H1 (cell line): ENCODE measurements at regions not wholly inside any gene's neighbourhood (a gene's known extent, or its start where the extent isn't known, plus 50 kb on each side); places are given as distances from the start of the nearest gene placed in this dataset.

Experiments used
- BACH1 ChIP-seq: IDR thresholded peaks from 2 replicates; pipeline ENCODE4 v1.6.1; 2012; ENCODE audit warnings: low read length, improper control_type of control experiment
- GABPA ChIP-seq: IDR thresholded peaks from 2 replicates; pipeline ENCODE4 v1.6.1; 2011; ENCODE audit warnings: mild to moderate bottlenecking, low read length, moderate library complexity, borderline replicate concordance; ENCODE audit not compliant: insufficient read depth
- MAFK ChIP-seq: IDR thresholded peaks from 2 replicates; pipeline ENCODE4 v1.6.1; 2012; ENCODE audit warnings: low read depth, mild to moderate bottlenecking, improper control_type of control experiment, low read length
- NANOG ChIP-seq: IDR thresholded peaks from 2 replicates; pipeline ENCODE4 v1.6.1; 2011; ENCODE audit warnings: low read length, low read depth, mild to moderate bottlenecking, inconsistent platforms; ENCODE audit not compliant: insufficient read depth, poor library complexity, severe bottlenecking
- POLR2AphosphoS5 ChIP-seq: IDR thresholded peaks from 2 replicates; pipeline ENCODE4 v1.6.1; 2011; ENCODE audit warnings: low read depth, low read length
- SP4 ChIP-seq: IDR thresholded peaks from 2 replicates; pipeline ENCODE4 v1.6.1; 2012; ENCODE audit warnings: low read length, inconsistent platforms
- TF ChIP-seq, protein P1 (sequence below), 3 experiments: IDR thresholded peaks; 1 replicate in 2 of 3; 2 replicates in 1 of 3; pipeline versions ENCODE4 v1.5.1 to v1.6.1; 2011; ENCODE audit warnings: low read length in 3 of 3, mild to moderate bottlenecking in 3 of 3, inconsistent platforms in 2 of 3, low read depth in 1 of 3, moderate library complexity in 1 of 3; ENCODE audit not compliant: insufficient read depth in 1 of 3; ENCODE audit errors: control extremely low read depth in 1 of 3
- TF ChIP-seq, protein P2 (sequence below): IDR thresholded peaks from 2 replicates; pipeline ENCODE4 v1.6.1; 2011; ENCODE audit warnings: low read depth, mild to moderate bottlenecking, low read length; ENCODE audit not compliant: insufficient read depth

GRCh38 chr1:13976485-13976884 lies 276.5 kb downstream of the PRDM2 start:
- TF ChIP-seq BACH1 = no peak
- TF ChIP-seq, protein P1, sequence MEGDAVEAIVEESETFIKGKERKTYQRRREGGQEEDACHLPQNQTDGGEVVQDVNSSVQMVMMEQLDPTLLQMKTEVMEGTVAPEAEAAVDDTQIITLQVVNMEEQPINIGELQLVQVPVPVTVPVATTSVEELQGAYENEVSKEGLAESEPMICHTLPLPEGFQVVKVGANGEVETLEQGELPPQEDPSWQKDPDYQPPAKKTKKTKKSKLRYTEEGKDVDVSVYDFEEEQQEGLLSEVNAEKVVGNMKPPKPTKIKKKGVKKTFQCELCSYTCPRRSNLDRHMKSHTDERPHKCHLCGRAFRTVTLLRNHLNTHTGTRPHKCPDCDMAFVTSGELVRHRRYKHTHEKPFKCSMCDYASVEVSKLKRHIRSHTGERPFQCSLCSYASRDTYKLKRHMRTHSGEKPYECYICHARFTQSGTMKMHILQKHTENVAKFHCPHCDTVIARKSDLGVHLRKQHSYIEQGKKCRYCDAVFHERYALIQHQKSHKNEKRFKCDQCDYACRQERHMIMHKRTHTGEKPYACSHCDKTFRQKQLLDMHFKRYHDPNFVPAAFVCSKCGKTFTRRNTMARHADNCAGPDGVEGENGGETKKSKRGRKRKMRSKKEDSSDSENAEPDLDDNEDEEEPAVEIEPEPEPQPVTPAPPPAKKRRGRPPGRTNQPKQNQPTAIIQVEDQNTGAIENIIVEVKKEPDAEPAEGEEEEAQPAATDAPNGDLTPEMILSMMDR (IDR thresholded peaks at IDR 0.05; ENCODE audit: control extremely low read depth in 1 of 3, insufficient read depth in 1 of 3, low read depth in 1 of 3, low read length in 3 of 3) = no peak
- no peak for TF ChIP-seq MAFK
- no peak for TF ChIP-seq SP4
- TF ChIP-seq, protein P2, sequence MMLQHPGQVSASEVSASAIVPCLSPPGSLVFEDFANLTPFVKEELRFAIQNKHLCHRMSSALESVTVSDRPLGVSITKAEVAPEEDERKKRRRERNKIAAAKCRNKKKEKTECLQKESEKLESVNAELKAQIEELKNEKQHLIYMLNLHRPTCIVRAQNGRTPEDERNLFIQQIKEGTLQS = no peak
- TF ChIP-seq NANOG = no peak
- TF ChIP-seq POLR2AphosphoS5 = no peak
- no peak for TF ChIP-seq GABPA
